ENCODE measurements at regions not wholly inside any gene's neighbourhood (a gene's known extent, or its start where the extent isn't known, plus 50 kb on each side); places are given as distances from the start of the nearest gene placed in this dataset.

DNA sequence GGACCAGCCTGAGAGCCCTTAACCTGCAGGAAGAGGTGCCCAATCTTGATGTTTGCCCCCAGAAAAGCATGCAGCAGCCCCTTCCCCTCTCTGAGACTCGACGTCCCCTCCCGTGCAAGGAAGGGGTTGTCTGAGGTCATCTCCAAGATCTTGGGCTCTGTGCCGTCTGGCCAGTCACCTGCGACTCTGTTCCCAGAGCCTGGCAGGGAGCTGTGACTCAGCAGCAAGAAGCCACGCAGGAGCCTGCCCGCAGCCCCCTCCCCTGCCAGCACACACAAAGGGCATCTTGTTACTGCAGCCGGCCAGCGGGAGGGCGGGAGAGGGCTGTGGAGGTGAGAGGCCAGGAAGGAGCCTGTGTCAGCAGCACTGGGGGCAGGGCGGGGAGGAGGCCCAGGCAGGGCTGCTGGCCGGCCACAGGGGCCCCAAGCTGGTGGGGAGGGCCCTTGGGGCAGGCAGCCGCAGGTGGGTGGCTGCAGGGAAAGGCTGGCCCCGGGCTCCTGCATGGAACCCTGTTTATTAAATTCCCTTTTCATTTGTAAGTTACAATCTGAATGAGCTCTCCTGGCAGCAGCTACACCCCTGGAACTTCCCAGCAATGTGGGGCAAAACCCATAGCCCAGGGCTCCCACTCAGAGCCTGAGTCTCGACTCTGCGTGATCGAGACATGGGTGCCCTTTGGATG is 103.7 kb upstream of the ZMIZ1 start:
- no peak for DNase-seq

DNA sequence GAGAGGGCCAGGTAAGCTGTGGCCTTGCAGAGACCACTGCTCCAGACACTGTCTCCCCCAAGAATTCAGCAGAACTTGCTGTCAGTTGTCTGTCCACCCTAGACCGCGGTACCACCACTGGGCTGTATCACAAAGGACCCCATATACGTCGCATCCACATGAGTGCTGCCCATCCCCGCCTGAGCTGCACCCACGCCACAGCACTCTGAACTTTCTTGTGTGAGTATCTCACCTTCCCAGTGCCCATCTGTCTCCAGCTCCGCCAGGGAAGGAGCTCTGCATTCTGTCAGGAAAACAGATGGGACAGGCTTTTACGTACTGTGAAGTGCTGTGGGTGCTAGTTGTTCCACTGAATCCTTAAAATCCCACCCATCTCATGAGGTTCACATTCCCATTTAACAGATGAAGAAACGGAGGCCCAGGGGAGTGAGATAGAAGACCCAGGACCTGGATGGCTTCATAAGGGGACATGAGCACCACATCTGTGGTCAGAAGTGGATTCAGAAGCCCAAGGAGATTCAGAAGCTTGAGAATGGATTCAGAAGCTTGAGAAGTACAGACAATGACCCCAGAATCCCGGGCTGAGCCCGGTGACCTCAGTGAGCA is 102.5 kb upstream of the ZMIZ1 start:
- DNase-seq: no peak

- DNase-seq: no peak
Observed at GRCh38 chr10:78966844-78967488, 101.8 kb upstream of the ZMIZ1 start.

DNA sequence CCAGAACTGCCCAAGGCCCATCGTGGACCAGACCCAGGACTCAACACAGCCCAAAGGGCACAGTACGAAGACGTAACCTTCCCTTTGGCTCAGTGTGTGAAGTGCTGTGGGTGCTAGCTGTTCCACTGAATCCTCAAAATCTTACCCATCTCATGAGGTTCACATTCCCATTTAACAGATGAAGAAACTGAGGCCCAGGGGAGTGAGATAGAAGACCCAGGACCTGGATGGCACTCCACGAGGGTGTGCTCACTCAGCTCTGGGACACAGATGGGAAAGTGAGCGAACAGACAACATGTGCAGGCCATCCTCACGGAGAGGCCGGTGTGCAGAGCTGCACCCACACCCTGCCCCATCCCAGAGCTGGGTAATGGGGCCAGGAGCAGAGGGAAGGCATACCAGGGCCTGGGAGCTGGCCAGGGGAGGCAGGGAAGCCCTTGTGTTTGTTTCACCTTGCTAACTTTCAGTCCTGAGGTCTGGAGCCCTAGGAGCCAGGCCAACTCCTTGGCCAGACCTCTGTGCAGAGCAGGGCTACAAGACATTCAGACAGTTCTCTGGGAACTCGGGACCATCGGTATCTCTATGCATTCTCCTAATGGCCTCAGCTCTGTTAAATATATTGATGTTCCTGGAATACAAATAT is 100.3 kb upstream of the ZMIZ1 start:
- no peak for DNase-seq

DNA sequence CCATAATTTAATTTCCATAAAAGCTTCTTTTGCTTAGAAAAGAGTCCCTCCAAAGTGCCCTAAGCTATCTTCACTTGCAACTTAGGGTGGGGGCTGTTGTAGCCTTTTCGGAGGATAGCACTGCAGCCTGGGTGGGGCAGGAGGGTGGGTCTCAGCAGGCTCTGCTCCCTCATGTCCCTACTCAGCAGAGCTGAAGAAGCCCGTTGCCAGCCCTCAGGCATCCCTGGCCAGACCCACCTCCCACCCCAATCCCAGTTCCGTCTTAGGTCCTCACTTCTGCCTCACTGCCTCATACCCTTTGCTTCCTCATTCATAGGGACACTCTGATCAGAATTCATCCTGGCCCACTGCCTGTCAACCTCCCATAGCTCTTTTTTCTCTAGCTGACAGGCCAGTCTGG is 99.8 kb upstream of the ZMIZ1 start:
- DNase-seq: no peak

DNA sequence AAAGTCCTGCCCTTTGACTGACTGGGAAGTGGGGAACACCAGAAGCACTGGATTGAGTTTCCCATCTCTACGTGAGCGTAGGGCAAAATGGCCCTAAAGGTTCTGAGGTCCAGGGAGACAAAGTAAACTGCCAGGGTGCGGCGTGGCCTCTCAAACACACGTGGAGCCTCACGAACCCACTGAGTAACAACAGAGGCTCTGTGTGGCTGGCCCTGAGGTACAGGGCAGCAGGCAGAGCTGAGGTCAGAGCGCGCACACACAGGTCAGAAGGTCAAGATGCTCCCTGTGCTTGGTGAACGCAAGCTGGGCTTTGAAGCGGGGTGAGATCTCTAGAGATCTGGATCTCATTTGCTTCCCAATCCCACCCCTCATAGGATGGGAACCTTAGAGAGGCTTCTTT is 99.0 kb upstream of the ZMIZ1 start:
- no peak for DNase-seq

DNA sequence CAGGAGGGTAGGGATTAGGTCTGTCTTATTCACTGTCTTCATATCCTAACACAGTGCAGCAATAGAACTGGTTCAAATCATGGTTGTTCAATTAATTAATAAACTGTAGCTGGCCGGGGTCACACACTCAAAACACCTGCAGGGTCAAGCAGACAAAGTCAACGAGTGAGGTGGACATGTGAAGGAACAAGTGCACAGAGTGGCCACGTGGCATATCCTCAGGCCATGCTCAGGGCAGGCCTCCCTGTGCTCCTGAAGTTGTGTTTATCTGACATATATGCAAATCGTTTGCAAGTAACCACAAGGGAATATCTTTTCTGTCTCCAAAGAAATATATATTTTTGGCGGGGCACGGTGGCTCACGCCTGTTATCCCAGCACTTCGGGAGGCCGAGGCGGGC is 98.5 kb upstream of the ZMIZ1 start:
- DNase-seq: no peak

GRCh38 chr10:78971094-78971682 is 97.6 kb upstream of the ZMIZ1 start:
- no peak for DNase-seq

GRCh38 chr10:78972160-78972946 is 96.4 kb upstream of the ZMIZ1 start:
- no peak for DNase-seq

DNA sequence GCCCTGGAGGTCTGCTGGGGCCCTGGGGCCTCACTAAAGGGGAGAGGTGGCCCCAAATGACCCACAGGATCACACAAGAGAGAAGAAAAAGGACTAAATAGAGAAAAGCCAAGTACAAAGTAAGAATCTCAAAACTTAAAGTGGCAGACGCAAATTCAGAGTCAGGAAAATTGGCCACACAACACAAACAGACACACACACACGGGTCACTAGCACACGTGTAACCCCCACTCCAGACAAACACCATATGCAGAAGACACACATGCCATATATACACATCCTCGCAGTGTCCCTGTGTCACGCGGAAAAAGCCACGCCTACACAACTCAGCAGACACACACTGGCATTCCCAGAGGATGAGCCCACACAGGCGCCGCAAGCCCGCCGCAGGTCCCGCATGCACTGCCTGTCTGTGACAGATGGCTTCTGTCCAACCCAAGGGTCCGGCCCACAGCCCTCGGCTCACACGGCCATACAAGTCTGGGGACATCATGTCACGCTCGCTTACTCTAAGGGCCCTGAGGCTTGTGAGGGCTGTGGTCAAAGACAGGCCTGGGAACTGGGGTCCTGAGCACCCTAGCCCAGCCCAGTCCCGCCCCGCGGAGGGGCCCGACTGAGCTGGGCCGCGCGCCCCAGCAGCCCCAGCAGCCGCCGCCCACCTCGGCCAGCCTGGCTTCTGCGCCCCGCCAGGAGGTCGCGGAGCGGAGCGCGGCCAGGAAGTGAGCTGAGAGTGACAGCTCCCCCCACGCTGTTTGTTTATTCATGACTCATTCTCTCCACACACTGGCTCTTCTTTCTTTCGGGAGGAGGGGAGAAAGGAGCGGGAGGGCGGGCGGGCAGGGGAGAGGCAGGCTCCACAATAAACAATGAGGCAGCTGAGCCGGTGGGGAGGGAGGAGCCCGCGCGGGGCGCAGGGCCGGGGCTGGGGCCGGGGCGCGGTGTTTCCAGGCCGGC is 95.5 kb upstream of the ZMIZ1 start:
- DNase-seq: peak; percentile 67

GRCh38 chr10:78973901-78974616 is 94.7 kb upstream of the ZMIZ1 start:
- DNase-seq: no peak

GRCh38 chr10:78974617-78975317 is 94.0 kb upstream of the ZMIZ1 start:
- peak; percentile 42 for DNase-seq

- no peak for DNase-seq
Observed at GRCh38 chr10:78975926-78976325, 92.8 kb upstream of the ZMIZ1 start.

DNA sequence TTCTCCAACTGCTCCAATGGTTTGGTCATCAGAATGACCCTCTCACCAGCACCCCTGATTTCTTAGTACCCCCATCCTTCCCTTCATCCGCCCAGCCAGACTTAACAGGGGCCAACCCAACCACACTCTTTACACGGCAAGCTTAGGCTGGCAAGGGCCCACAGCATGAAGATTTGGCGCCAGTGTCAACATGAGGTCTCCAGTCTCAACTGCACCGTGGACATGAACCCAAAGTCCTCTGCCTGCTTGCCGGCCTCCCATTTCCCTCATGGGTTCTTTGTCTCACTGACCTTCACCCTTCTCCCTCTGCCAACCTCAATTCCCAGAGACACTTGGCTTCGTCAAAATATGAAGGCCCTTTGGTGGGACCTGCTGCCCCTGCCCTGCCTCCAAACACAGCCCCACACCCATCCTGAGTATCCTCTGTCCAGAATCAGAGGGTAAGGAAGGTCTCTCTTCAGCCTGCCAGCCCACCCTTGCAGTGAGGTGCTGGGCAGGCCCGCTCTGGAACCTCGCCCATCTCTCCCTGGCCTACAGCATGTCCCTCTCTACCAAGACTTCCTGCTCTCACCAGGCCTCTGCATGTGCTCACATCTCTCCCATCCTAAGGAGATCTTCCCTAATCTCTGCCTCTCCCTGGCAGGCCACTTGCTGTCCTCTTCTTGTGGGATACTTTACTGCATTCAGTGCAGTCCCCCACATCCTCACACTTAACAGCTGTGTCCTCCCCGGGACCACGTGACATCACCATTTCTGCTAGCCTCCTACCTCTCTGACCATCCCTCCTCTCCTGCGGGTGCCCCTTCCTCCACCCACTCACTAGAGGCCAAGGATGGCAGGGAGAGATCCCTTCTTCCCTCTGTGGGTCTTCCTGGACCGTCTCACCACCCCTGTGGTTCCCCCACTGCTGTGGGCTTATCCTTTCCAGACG is 91.7 kb upstream of the ZMIZ1 start:
- DNase-seq: no peak

DNA sequence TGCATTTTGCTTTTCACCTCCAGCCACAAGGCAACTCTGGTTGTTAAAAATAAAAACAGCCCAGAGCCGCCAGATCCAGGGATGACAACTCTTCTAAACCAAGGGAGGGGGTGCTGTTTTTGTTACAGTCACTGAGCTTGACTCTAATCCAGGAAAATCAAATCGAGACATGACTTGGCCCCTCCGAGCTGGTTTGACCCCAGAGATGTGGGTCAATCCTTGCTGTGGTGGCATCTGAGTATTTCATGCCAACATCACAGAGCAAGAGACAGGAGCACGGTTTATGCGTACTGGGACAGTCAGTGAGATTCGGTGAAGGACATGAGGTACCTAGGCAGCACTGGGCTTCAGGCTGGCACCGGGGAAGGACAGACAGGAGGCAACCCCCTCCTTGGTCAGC is 88.8 kb upstream of the ZMIZ1 start:
- DNase-seq: no peak

DNA sequence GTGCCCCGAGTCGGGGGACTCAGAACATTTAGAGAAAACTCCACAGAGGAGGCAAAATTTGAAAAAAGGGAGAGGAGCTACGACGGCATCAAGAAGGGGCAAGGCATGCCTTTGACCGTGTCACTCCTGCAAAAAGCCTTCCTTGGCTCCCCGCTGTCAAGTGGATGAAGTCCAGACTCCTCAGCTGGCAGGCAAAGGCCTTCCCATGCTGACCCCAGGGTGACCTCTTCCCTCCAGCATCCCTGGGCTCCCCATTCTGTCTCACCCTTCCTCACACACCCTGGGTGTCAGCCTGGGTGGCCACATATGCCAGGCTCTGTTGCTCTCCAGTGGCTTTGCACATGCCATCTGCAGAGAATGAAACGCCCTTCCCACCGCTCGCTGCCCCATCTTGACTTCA is 88.4 kb upstream of the ZMIZ1 start:
- DNase-seq: no peak

DNA sequence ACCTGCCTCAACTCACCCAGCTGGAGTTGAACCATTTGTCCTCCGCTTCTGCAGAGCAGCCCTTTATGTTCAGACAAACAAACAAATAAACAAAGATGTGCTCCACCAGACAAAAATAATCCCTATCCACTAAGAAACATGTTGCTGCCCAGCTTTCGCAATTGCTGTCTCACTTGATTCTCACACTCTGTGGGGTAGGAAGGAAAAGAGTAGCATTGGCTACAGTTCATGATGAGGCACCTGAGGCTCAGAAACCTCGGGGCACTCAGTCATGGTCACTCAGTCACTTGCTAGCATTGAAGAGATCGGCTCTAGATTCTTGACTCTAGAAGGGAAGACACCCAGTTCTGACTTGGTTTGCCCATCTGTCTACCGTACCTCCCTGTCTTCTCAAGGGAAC is 88.0 kb upstream of the ZMIZ1 start:
- DNase-seq: no peak

DNA sequence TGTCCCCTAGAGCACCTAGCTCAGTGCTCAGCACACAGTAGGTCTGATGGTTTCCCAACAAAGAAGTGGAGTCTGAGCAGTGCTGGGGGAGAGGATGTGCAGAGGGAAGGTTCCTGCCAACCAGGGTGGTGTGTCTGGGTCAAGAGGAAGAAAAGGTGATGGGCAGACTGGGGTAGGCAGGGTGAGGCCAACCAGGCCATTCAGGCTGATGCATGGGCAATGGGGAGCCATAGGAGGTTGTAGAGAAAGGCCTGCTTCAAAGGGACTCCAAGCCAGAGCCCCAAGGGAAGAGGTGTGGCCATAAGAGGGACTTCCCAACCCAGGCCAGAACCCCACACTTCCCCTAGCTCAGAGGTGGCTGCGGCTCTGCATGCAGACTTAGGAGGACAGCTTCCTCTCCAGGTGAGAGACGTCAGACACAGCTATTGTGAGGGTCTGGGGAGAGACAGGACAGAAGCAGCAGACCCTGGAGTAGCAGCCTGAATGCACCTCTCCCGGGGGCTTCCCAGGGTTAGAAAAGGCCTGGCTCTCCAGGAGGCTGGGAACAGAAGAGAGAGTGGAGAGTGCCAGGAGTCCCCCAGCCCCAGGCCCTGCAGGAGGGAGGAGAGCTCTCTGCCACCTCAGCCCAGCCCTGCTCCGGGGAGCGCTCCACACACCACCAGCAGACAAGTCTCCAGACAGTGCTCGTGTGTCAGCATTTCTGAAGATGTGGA is 87.4 kb upstream of the ZMIZ1 start:
- DNase-seq: no peak

- no peak for DNase-seq
Observed at GRCh38 chr10:78981970-78982281, 86.8 kb upstream of the ZMIZ1 start.

Data from activated T-cell treated with anti-CD3 and anti-CD28 coated beads, Interleukin-2, amount 50 U/mL, for 1 hour (primary cell).